ENCODE measurements at regions not wholly inside any gene's neighbourhood (a gene's known extent, or its start where the extent isn't known, plus 50 kb on each side); places are given as distances from the start of the nearest gene placed in this dataset.

DNA sequence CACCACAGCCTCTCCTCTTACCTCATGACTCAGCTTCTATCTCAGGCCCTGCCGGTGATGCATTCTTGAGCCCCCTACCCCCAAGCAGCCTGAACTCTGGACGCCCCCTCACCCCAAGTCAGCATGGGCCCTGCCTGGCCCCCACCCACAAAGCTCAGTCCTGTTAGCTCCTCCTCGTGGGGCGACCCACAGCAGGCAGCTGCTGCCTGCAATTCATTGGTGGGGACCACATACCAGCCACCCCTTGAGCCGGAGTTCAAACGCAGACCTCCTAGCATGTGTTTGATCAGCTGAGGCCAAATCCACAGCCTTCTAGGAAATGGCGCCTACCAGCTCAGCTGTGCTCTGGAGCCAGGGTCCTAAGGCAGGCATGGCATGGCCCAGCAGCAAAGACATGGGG is 111.8 kb downstream of the EFNB1 start:
- TF ChIP-seq CTCF (IDR thresholded peaks at IDR 0.05) (no peak), POLR2A (IDR thresholded peaks at IDR 0.05) (no peak)
